ENCODE measurements at regions not wholly inside any gene's neighbourhood (a gene's known extent, or its start where the extent isn't known, plus 50 kb on each side); places are given as distances from the start of the nearest gene placed in this dataset.
"Not testable (repeated sequence)": the region's sequence is repeated elsewhere in the genome, so short reads cannot be mapped to it uniquely, and the experiment has no call there.

GRCh38 chr6:92706976-92707375 is 712.4 kb downstream of the EPHA7 start:
- DNase-seq, result no peak

GRCh38 chr6:92701425-92702096 is 717.8 kb downstream of the EPHA7 start:
- DNase-seq, result no peak

GRCh38 chr6:92700411-92700810 is 718.9 kb downstream of the EPHA7 start:
- no peak for DNase-seq

- DNase-seq, result no peak
Observed at GRCh38 chr6:92690997-92691599, 728.3 kb downstream of the EPHA7 start.

- no peak for DNase-seq
Observed at GRCh38 chr6:92688342-92688741, 731.0 kb downstream of the EPHA7 start.

GRCh38 chr6:92687278-92687677 is 732.1 kb downstream of the EPHA7 start:
- DNase-seq, result no peak

- DNase-seq, result no peak
Observed at GRCh38 chr6:92684386-92684785, 735.0 kb downstream of the EPHA7 start.

- no peak for DNase-seq
Observed at GRCh38 chr6:92683748-92684147, 735.6 kb downstream of the EPHA7 start.

GRCh38 chr6:92682516-92683398 is 736.6 kb downstream of the EPHA7 start:
- no peak for DNase-seq

GRCh38 chr6:92681401-92681800 is 738.0 kb downstream of the EPHA7 start:
- no peak for DNase-seq

- DNase-seq, result not testable (repeated sequence)
Observed at GRCh38 chr6:92671462-92671861, 747.9 kb downstream of the EPHA7 start.

- DNase-seq, result no peak
Observed at GRCh38 chr6:92667843-92668242, 751.5 kb downstream of the EPHA7 start.

GRCh38 chr6:92648364-92649086 is 770.8 kb downstream of the EPHA7 start:
- no peak for DNase-seq

GRCh38 chr6:92647630-92648029 is 771.7 kb downstream of the EPHA7 start:
- no peak for DNase-seq

GRCh38 chr6:92644104-92644791 is 775.1 kb downstream of the EPHA7 start:
- not testable (repeated sequence) for DNase-seq

- DNase-seq, result no peak
Observed at GRCh38 chr6:92635553-92636153, 783.7 kb downstream of the EPHA7 start.

GRCh38 chr6:92634561-92634960 is 784.8 kb downstream of the EPHA7 start:
- DNase-seq, result no peak

GRCh38 chr6:92623431-92623830 is 795.9 kb downstream of the EPHA7 start:
- DNase-seq, result no peak

- no peak for DNase-seq
Observed at GRCh38 chr6:92617721-92618120, 801.6 kb downstream of the EPHA7 start.

GRCh38 chr6:92608751-92609150 is 810.6 kb downstream of the EPHA7 start:
- DNase-seq, result no peak

- DNase-seq, result no peak
Observed at GRCh38 chr6:92593201-92593600, 826.2 kb downstream of the EPHA7 start.

GRCh38 chr6:92589996-92590395 is 829.4 kb downstream of the EPHA7 start:
- DNase-seq, result no peak
